OCI-LY7 (cell line): ENCODE measurements at regions not wholly inside any gene's neighbourhood (a gene's known extent, or its start where the extent isn't known, plus 50 kb on each side); places are given as distances from the start of the nearest gene placed in this dataset.

Experiments
- BruUV-seq: library from RNA; stranded (reverse); fragments of 400-500 nt; replicated peaks from 2 replicates; lab custom pipeline; 2021; lab: Mats Ljungman, UMichigan
- CTCF ChIA-PET: fragments of 300-600 bp; sonication (Branson Sonifier 250); formaldehyde crosslinking; loops from one replicate; lab custom pipeline; 2022; ENCODE audit warnings: antibody characterized with exemption; ENCODE audit not compliant: unreplicated experiment; lab: Charles Lee
- POLR2A ChIA-PET: fragments of 300-600 bp; sonication (Branson Sonifier 250); formaldehyde crosslinking; loops from one replicate; lab custom pipeline; 2022; ENCODE audit warnings: antibody characterized with exemption; lab: Charles Lee
- DNase-seq: peaks from one replicate; pipeline ENCODE4 v3.0.0-alpha.2; 2015; ENCODE audit warnings: low spot score
- H2AFZ ChIP-seq: fragments of 200-600 bp; sonication (generic), shearing (Covaris generic); 2 replicates; pipeline ENCODE4 v1.6.1; 2014; ENCODE audit warnings: mild to moderate bottlenecking, antibody characterized with exemption, low read length, moderate library complexity
- H3K27ac ChIP-seq: fragments of 200-600 bp; sonication (generic); 2 replicates; pipeline ENCODE4 v1.5.1; 2014; ENCODE audit warnings: mixed run types, low read depth, mild to moderate bottlenecking, moderate library complexity, low read length, inconsistent platforms; ENCODE audit not compliant: poor library complexity, severe bottlenecking
- H3K36me3 ChIP-seq: fragments of 200-600 bp; sonication (generic); 2 replicates; pipeline ENCODE4 v1.6.1; 2014; ENCODE audit warnings: mild to moderate bottlenecking, antibody characterized with exemption, low read length, moderate library complexity, mixed read lengths; ENCODE audit not compliant: insufficient read depth
- H3K4me1 ChIP-seq: fragments of 200-600 bp; sonication (generic); 2 replicates; pipeline ENCODE4 v1.5.1; 2014; ENCODE audit warnings: mild to moderate bottlenecking, low read length; ENCODE audit not compliant: insufficient read depth, poor library complexity, severe bottlenecking
- H3K4me2 ChIP-seq: fragments of 200-600 bp; sonication (generic); 2 replicates; pipeline ENCODE4 v1.6.1; 2014; ENCODE audit warnings: mild to moderate bottlenecking, low read length
- H3K4me3 ChIP-seq: fragments of 200-600 bp; sonication (generic); 2 replicates; pipeline ENCODE4 v1.5.1; 2014; ENCODE audit warnings: mild to moderate bottlenecking, low read depth, low read length; ENCODE audit not compliant: poor library complexity, severe bottlenecking
- H3K79me2 ChIP-seq: fragments of 200-600 bp; sonication (generic); 2 replicates; pipeline ENCODE4 v1.6.1; 2016; ENCODE audit warnings: low read depth, mild to moderate bottlenecking, low read length, moderate library complexity, mixed read lengths; ENCODE audit not compliant: insufficient read depth
- H3K9me2 ChIP-seq: fragments of 200-600 bp; sonication (generic); 2 replicates; pipeline ENCODE4 v1.6.1; 2016; ENCODE audit warnings: mild to moderate bottlenecking, low read length, mixed read lengths; ENCODE audit not compliant: insufficient read depth
- H3K9me3 ChIP-seq: fragments of 200-600 bp; sonication (generic); 2 replicates; pipeline ENCODE4 v1.6.1; 2014; ENCODE audit warnings: mild to moderate bottlenecking, mixed run types, low read length, mixed read lengths
- H4K20me1 ChIP-seq: fragments of 200-600 bp; sonication (generic); 2 replicates; pipeline ENCODE4 v1.6.1; 2014; ENCODE audit warnings: mild to moderate bottlenecking, antibody characterized with exemption, low read length, moderate library complexity, mixed read lengths; ENCODE audit not compliant: insufficient read depth
- EZH2phosphoT487 ChIP-seq: fragments of 200-600 bp; sonication (generic); IDR thresholded peaks from 2 replicates; pipeline ENCODE4 v1.6.1; 2018; ENCODE audit warnings: low read depth, borderline replicate concordance, mild to moderate bottlenecking, mixed run types, antibody characterized with exemption, low read length, moderate library complexity, mixed read lengths
- intact Hi-C: fragments of 100-400 bp; cut with micrococcal nuclease; formaldehyde crosslinking; loops from one replicate; pipeline ENCODE4 v1.10.0; 2022; ENCODE audit not compliant: unreplicated experiment
- TF ChIP-seq, protein P1 (sequence below): fragments of 200-600 bp; sonication (generic); conservative IDR thresholded peaks from 2 replicates; pipeline ENCODE4 v1.5.1; 2014; ENCODE audit warnings: mild to moderate bottlenecking, antibody characterized with exemption, low read length, moderate library complexity, mixed read lengths

DNA sequence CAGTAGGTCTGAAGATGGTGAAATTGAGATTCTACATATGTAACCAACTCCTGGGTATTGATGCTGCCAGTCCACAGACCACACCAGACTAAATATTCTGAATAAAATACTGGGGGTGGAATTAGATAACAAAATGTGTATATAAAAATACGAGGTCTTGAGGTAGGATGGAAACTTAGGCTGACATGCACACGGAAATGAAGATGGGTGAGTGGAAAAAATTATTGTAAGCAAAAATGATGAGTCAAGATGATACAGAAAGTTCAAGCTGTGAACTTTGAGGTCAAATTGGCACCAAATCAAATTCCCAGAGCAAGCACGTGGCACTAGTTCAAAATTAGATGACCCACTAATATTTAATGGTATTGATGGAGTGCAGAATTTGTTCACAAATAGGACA, 713.4 kb upstream of the ACO1 start:
- Histone ChIP-seq H2AFZ (no peak overlapping the region), H3K9me2 (no peaks in the 10 kb centered on the region), H3K4me3 (no peak overlapping the region), H4K20me1 (no peaks in the 10 kb centered on the region), H3K36me3 (no peaks in the 10 kb centered on the region), H3K27ac (no peak overlapping the region), H3K79me2 (no peaks in the 10 kb centered on the region), H3K9me3 (no peaks in the 10 kb centered on the region), H3K4me2 (no peak overlapping the region), H3K4me1 (no peaks in the 10 kb centered on the region)
- TF ChIP-seq, protein P1, sequence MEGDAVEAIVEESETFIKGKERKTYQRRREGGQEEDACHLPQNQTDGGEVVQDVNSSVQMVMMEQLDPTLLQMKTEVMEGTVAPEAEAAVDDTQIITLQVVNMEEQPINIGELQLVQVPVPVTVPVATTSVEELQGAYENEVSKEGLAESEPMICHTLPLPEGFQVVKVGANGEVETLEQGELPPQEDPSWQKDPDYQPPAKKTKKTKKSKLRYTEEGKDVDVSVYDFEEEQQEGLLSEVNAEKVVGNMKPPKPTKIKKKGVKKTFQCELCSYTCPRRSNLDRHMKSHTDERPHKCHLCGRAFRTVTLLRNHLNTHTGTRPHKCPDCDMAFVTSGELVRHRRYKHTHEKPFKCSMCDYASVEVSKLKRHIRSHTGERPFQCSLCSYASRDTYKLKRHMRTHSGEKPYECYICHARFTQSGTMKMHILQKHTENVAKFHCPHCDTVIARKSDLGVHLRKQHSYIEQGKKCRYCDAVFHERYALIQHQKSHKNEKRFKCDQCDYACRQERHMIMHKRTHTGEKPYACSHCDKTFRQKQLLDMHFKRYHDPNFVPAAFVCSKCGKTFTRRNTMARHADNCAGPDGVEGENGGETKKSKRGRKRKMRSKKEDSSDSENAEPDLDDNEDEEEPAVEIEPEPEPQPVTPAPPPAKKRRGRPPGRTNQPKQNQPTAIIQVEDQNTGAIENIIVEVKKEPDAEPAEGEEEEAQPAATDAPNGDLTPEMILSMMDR: no peak
- no peak for TF ChIP-seq EZH2phosphoT487
- CTCF ChIA-PET: no interaction called here
- intact Hi-C loops: no loop called here
- BruUV-seq: no TSS peak
- DNase-seq: no peak
- POLR2A ChIA-PET: no interaction called here

- H3K4me2 ChIP-seq: no peak overlapping the region
- no peaks in the 10 kb centered on the region for H3K36me3 ChIP-seq
- no peak overlapping the region for H3K27ac ChIP-seq
- no peak for DNase-seq
- H2AFZ ChIP-seq: no peak overlapping the region
- H4K20me1 ChIP-seq: no peaks in the 10 kb centered on the region
- no peaks in the 10 kb centered on the region for H3K79me2 ChIP-seq
- H3K9me2 ChIP-seq: no peaks in the 10 kb centered on the region
- ChIA-PET CTCF (no interaction called here), POLR2A (interaction anchor here (0.7 kb wide), 1 partner anchor 1424 kb away, joined by 3 read pairs; no protein-coding TSS in a partner anchor)
- intact Hi-C loops: no loop called here
- no peaks in the 10 kb centered on the region for H3K4me1 ChIP-seq
- no peaks in the 10 kb centered on the region for H3K9me3 ChIP-seq
- H3K4me3 ChIP-seq: no peak overlapping the region
- no peak for TF ChIP-seq EZH2phosphoT487
- TF ChIP-seq, protein P1: no peak
- no TSS peak for BruUV-seq
These were observed 710.2 kb upstream of the ACO1 start for GRCh38 chr9:31674264-31674663.

DNA sequence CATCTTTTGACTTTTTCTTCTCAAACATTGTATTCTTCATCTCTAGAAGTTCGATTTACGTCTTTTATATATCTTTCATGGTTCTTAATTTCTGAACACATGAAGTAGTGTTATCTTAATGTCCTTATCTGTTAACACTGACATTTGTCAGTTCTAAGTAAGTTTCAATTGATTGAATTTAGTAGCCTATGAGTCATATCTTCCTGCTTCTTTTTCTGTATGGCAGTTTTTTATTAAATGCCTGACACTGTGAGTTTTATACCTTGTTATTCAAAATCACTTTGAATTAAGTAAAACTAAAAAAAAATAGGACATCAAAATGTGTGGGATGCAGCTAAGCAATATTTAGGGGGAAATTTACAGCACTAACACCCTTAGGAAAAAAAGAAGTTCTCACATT, 707.0 kb upstream of the ACO1 start:
- H3K36me3 ChIP-seq: no peaks in the 10 kb centered on the region
- H3K9me3 ChIP-seq: no peaks in the 10 kb centered on the region
- no peak for DNase-seq
- H3K9me2 ChIP-seq: no peaks in the 10 kb centered on the region
- H3K4me2 ChIP-seq: no peak overlapping the region
- H2AFZ ChIP-seq: no peak overlapping the region
- intact Hi-C loops: no loop called here
- CTCF ChIA-PET: no interaction called here
- H3K4me3 ChIP-seq: no peak overlapping the region
- BruUV-seq: no TSS peak
- H3K27ac ChIP-seq: no peak overlapping the region
- no peaks in the 10 kb centered on the region for H4K20me1 ChIP-seq
- TF ChIP-seq, protein P1: no peak
- no peak for TF ChIP-seq EZH2phosphoT487
- H3K79me2 ChIP-seq: no peaks in the 10 kb centered on the region
- POLR2A ChIA-PET: interaction anchor here (0.7 kb wide), 1 partner anchor 8 kb away, joined by 5 read pairs; no protein-coding TSS in a partner anchor
- H3K4me1 ChIP-seq: no peaks in the 10 kb centered on the region
